HepG2 (cell line): ENCODE measurements at regions not wholly inside any gene's neighbourhood (a gene's known extent, or its start where the extent isn't known, plus 50 kb on each side); places are given as distances from the start of the nearest gene placed in this dataset.

ENCODE experiments used
- ATAC-seq: fragments of 200-7000 bp; cut with Tn5 transposase; 3 replicates; pipeline ENCODE4 v1.9.1; 2020; ENCODE audit warnings: mild to moderate bottlenecking, moderate library complexity
- BruUV-seq: library from RNA; stranded (reverse); fragments of 400-500 nt; replicated peaks from 2 replicates; lab custom pipeline; 2021; lab: Mats Ljungman, UMichigan
- CTCF ChIA-PET: fragments of 300-600 bp; formaldehyde crosslinking; extraction: SDS; loops from one replicate; lab custom pipeline; 2021; ENCODE audit warnings: low total read pairs, inconsistent platforms, low intra/inter-chr PET ratio; lab: Yijun Ruan, JAX
- POLR2A ChIA-PET: fragments of 350-600 bp; sonication (Branson Sonifier 250); formaldehyde crosslinking; loops from one replicate; lab custom pipeline; 2020; ENCODE audit warnings: antibody characterized with exemption, inconsistent platforms; lab: Yijun Ruan, JAX
- DNase-seq: peaks from one replicate; pipeline ENCODE4 v3.0.0-alpha.2; 2015; ENCODE audit warnings: low spot score
- FAIRE-seq: peaks from 3 replicates; lab custom pipeline; 2011; peaks lifted over from hg19 to GRCh38; lab: Jason Lieb, UNC
- H2AFZ ChIP-seq: one replicate; pipeline ENCODE4 v1.6.1; 2011; ENCODE audit warnings: low read length, inconsistent platforms
- H3K27ac ChIP-seq: fragments of 300-600 bp; 3 replicates; pipeline ENCODE4 v1.8.0; 2011; ENCODE audit warnings: mixed run types, mild to moderate bottlenecking, mixed read lengths, low read length, inconsistent platforms; ENCODE audit not compliant: insufficient read depth; ENCODE audit errors: extremely low read length
- H3K27me3 ChIP-seq, 2 experiments: fragments of 200-600 bp in 1 of 2; 2 replicates in 1 of 2; 3 replicates in 1 of 2; pipeline versions ENCODE4 v1.6.0 to v1.8.0; 2011; ENCODE audit warnings: low read length in 2 of 2, mild to moderate bottlenecking in 2 of 2, moderate library complexity in 2 of 2, inconsistent platforms in 1 of 2; ENCODE audit not compliant: insufficient read depth in 2 of 2, control insufficient read depth in 1 of 2
- H3K36me3 ChIP-seq, 2 experiments: fragments of 200-600 bp in 1 of 2; replicated peaks in 1 of 2; 2 replicates in 1 of 2; 3 replicates in 1 of 2; pipeline versions ENCODE4 v1.5.1 to v1.8.0; 2011; ENCODE audit warnings: low read length in 2 of 2, inconsistent platforms in 1 of 2; ENCODE audit not compliant: insufficient read depth in 2 of 2, control insufficient read depth in 1 of 2
- H3K4me1 ChIP-seq: 2 replicates; pipeline ENCODE4 v1.5.1; 2012; ENCODE audit warnings: low read length, inconsistent platforms; ENCODE audit not compliant: insufficient read depth
- H3K4me2 ChIP-seq: 2 replicates; pipeline ENCODE4 v1.6.0; 2011; ENCODE audit warnings: low read depth, low read length, inconsistent platforms
- H3K4me3 ChIP-seq, 3 experiments: fragments of 200-600 bp in 1 of 3; sonication (generic), shearing (Covaris generic) in 1 of 3; replicated peaks in 1 of 3; 2 replicates each; pipeline ENCODE4 v1.5.1; 2011 to 2016; ENCODE audit warnings: low read length in 3 of 3, inconsistent platforms in 2 of 3, low read depth in 2 of 3, mild to moderate bottlenecking in 2 of 3, control low read depth in 1 of 3, mixed read lengths in 1 of 3; ENCODE audit not compliant: insufficient read depth in 1 of 3
- H3K79me2 ChIP-seq: one replicate; pipeline ENCODE4 v1.6.1; 2011; ENCODE audit warnings: low read length, inconsistent platforms; ENCODE audit not compliant: insufficient read depth
- H3K9ac ChIP-seq: 2 replicates; pipeline ENCODE4 v1.6.0; 2011; ENCODE audit warnings: mild to moderate bottlenecking, low read depth, low read length, inconsistent platforms; ENCODE audit not compliant: insufficient read depth
- H3K9me3 ChIP-seq: 2 replicates; pipeline ENCODE4 v1.5.1; 2012; ENCODE audit warnings: mild to moderate bottlenecking, low read length
- H4K20me1 ChIP-seq: 2 replicates; pipeline ENCODE4 v1.6.0; 2011; ENCODE audit warnings: inconsistent platforms, mild to moderate bottlenecking, low read length, moderate library complexity; ENCODE audit not compliant: insufficient read depth
- ATRX ChIP-seq: sonication (generic); formaldehyde crosslinking; IDR thresholded peaks from 2 replicates; pipeline ENCODE4 v1.4.0; 2020; ENCODE audit warnings: missing genetic modification reagents, borderline replicate concordance
- DNMT1 ChIP-seq: sonication (generic); formaldehyde crosslinking; IDR thresholded peaks from 2 replicates; pipeline ENCODE4 v1.5.1; 2020; ENCODE audit warnings: mild to moderate bottlenecking, missing genetic modification reagents
- GLI4 ChIP-seq: sonication (generic); formaldehyde crosslinking; IDR thresholded peaks from 2 replicates; pipeline ENCODE4 v1.5.1; 2020; ENCODE audit warnings: missing genetic modification reagents, mild to moderate bottlenecking, moderate library complexity, borderline replicate concordance
- NR1H2 ChIP-seq: sonication (generic); formaldehyde crosslinking; IDR thresholded peaks from 2 replicates; pipeline ENCODE4 v1.8.1; 2022; ENCODE audit warnings: low read depth, missing genetic modification reagents, borderline replicate concordance
- RBAK ChIP-seq: sonication (generic); formaldehyde crosslinking; IDR thresholded peaks from 2 replicates; pipeline ENCODE4 v1.5.1; 2020; ENCODE audit warnings: mild to moderate bottlenecking, missing genetic modification reagents
- RFXAP ChIP-seq: sonication (generic); formaldehyde crosslinking; IDR thresholded peaks from 2 replicates; pipeline ENCODE4 v1.4.0; 2020; ENCODE audit warnings: missing genetic modification reagents, borderline replicate concordance
- SAFB2 ChIP-seq: sonication (generic); formaldehyde crosslinking; IDR thresholded peaks from 2 replicates; pipeline ENCODE4 v1.5.1; 2020; ENCODE audit warnings: missing genetic modification reagents, low read depth, mild to moderate bottlenecking, borderline replicate concordance
- TEF ChIP-seq: sonication (generic); formaldehyde crosslinking; IDR thresholded peaks from 2 replicates; pipeline ENCODE4 v1.5.0; 2020; ENCODE audit warnings: missing genetic modification reagents
- TMF1 ChIP-seq: sonication (generic); formaldehyde crosslinking; IDR thresholded peaks from 2 replicates; pipeline ENCODE4 v1.8.1; 2022; ENCODE audit warnings: low read depth, missing genetic modification reagents
- TOPORS ChIP-seq: sonication (generic); formaldehyde crosslinking; IDR thresholded peaks from 2 replicates; pipeline ENCODE4 v1.8.0; 2023; ENCODE audit warnings: mild to moderate bottlenecking, missing genetic modification reagents
- ZBTB40 ChIP-seq, 2 experiments: fragments of 450-650 bp in 1 of 2; sonication (generic) in 1 of 2; formaldehyde crosslinking in 1 of 2; IDR thresholded peaks; 2 replicates each; pipeline versions ENCODE4 v1.6.1 to v1.8.0; 2016 to 2022; ENCODE audit warnings: antibody characterized with exemption in 1 of 2, mild to moderate bottlenecking in 1 of 2, missing genetic modification reagents in 1 of 2
- ZNF329 ChIP-seq: sonication (generic); formaldehyde crosslinking; IDR thresholded peaks from 2 replicates; pipeline ENCODE4 v1.9.0; 2021; ENCODE audit warnings: low read depth, mild to moderate bottlenecking, missing genetic modification reagents
- ZNF343 ChIP-seq: sonication (generic); formaldehyde crosslinking; IDR thresholded peaks from 2 replicates; pipeline ENCODE4 v1.4.0; 2020; ENCODE audit warnings: mild to moderate bottlenecking, missing genetic modification reagents
- ZNF414 ChIP-seq: sonication (generic); formaldehyde crosslinking; IDR thresholded peaks from 2 replicates; pipeline ENCODE4 v1.5.0; 2020; ENCODE audit warnings: missing genetic modification reagents
- ZNF484 ChIP-seq: sonication (generic); formaldehyde crosslinking; IDR thresholded peaks from 2 replicates; pipeline ENCODE4 v1.5.1; 2020; ENCODE audit warnings: mild to moderate bottlenecking, low read depth, missing genetic modification reagents, borderline replicate concordance
- ZNF569 ChIP-seq: sonication (generic); formaldehyde crosslinking; IDR thresholded peaks from 2 replicates; pipeline ENCODE4 v1.5.0; 2020; ENCODE audit warnings: mild to moderate bottlenecking, missing genetic modification reagents, moderate library complexity, borderline replicate concordance
- WGBS: methylation state at CpG from one replicate; pipeline ENCODE4 v1.1.6; 2017; ENCODE audit warnings: low lambda C conversion rate; 5-methylcytosine and 5-hydroxymethylcytosine counted together
- in situ Hi-C: cut with HindIII; loops from 2 replicates; pipeline ENCODE4 v1.10.0; 2017; ENCODE audit warnings: low pct_unique_long_range_greater_than_20kb; ENCODE audit not compliant: extremely low pct_ligation_motif_present
- intact Hi-C: fragments of 100-400 bp; cut with micrococcal nuclease; formaldehyde crosslinking; loops from one replicate; pipeline ENCODE4 v1.10.0; 2022; ENCODE audit not compliant: unreplicated experiment

GRCh38 chr18:27750923-27751322 lies 426.0 kb downstream of the CDH2 start:
- FAIRE-seq: no peak
- no peaks in the 10 kb centered on the region for H3K79me2 ChIP-seq
- ChIA-PET POLR2A (no interaction called here), CTCF (no interaction called here)
- no peaks in the 10 kb centered on the region for H3K4me1 ChIP-seq
- intact Hi-C loops: loop anchor here (1.0 kb wide), 2 partner anchors 66 to 146 kb away; no protein-coding TSS in a partner anchor
- BruUV-seq: no TSS peak
- no peak overlapping the region for H3K9ac ChIP-seq
- no peak overlapping the region for H3K4me3 ChIP-seq
- H3K36me3 ChIP-seq: no peaks in the 10 kb centered on the region
- no peaks in the 10 kb centered on the region for H3K9me3 ChIP-seq
- H3K4me2 ChIP-seq: no peak overlapping the region
- in situ Hi-C loops: no loop called here
- no peaks in the 10 kb centered on the region for H3K27me3 ChIP-seq
- WGBS: 2% methylated on average over 5 of the region's 5 CpGs
- H3K27ac ChIP-seq: no peak overlapping the region
- DNase-seq: no peak
- ATAC-seq: no peak
- H4K20me1 ChIP-seq: no peaks in the 10 kb centered on the region
- H2AFZ ChIP-seq: no peak overlapping the region
- TF ChIP-seq TOPORS (no peak), DNMT1 (CRISPR knock-in tag) (no peak), SAFB2 (CRISPR knock-in tag) (no peak), ZNF569 (no peak), GLI4 (CRISPR knock-in tag) (no peak), TEF (no peak), ZNF414 (CRISPR knock-in tag) (no peak), TMF1 (CRISPR knock-in tag) (no peak), ATRX (CRISPR knock-in tag) (no peak), ZNF343 (CRISPR knock-in tag) (no peak), NR1H2 (CRISPR knock-in tag) (no peak), RFXAP (CRISPR knock-in tag) (no peak), ZNF484 (CRISPR knock-in tag) (no peak), ZNF329 (no peak), ZBTB40 (IDR thresholded peaks at IDR 0.05) (no peak), ZBTB40 (CRISPR knock-in tag; IDR thresholded peaks at IDR 0.05) (no peak), RBAK (CRISPR knock-in tag) (no peak)
